NCI-H226 (cell line): ENCODE measurements at regions not wholly inside any gene's neighbourhood (a gene's known extent, or its start where the extent isn't known, plus 50 kb on each side); places are given as distances from the start of the nearest gene placed in this dataset.
"Not testable (repeated sequence)": the region's sequence is repeated elsewhere in the genome, so short reads cannot be mapped to it uniquely, and the experiment has no call there.

Experiments
- DNase-seq: peaks from one replicate; pipeline ENCODE4 v3.0.0-alpha.2; 2015

DNA sequence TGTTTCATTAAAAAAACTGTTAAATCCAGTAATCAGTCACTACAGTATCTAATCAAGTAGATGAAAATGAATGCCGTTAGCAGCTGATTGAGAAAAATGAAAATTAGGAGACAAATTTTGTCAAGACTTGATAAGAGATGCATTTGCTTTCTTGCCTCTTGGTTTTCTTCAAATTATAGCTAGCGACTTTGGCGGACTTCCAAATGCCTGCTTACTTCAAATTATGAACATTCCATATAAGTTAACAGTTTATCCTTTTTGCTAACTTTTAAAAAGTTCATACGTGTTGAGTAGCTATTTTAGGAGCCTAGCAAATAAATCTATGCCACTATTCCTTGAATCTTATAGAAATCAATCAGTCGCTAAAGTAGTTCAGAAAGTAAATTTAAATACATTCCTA is 58.8 kb downstream of the PPP4R3C start:
- DNase-seq: no peak

DNA sequence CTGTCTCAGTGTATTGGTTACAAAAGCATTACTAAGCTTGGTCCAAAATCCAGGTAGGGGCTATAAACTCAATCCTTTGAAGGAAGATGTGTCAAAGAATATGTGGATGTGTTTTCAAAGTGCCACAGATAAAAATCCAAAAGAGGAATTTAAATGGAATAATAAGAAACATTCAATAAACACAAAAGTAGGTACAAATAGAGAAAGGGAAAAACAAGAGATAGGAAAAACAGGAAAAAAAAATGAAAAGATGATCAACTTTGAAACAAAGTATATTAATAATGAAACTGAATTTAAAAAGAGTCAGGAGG is 64.0 kb downstream of the PPP4R3C start:
- no peak for DNase-seq

DNA sequence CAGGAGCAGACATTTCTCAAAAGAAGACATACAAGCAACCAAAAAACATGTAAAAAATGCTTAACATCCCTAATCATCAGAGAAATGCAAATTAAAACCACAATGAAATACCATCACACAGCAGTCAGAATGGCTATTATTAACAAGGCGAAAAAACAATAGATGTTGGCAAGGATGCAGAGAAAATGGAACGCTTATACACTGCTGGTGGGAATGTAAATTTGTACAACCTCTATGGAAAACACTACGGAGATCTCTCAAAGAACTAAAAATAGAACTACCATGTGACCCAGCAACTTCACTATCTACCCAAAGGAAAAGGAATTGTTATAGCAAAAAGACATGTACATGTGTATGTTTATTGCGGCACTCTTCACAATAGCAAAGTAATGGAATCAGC is 71.5 kb downstream of the PPP4R3C start:
- DNase-seq: no peak

DNA sequence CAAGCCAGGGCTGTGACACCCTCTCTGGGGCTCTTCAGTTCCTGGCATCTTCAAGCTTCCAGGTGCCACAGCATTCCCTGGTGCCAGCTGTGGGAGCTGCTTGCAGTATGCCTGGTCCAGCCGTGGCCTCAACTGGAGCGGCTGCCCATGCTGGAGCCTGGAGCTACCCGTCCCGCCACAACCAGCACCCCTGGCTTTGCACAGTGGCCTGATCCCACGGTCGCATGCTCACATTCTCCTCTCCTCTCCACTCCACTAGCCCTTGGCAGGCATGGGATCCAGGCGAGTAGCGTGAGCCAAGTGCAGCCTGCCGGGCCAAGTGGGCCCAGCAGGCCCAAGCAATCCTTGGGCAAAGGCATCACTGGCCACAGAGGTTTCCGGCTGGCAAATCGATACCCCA is 81.7 kb downstream of the PPP4R3C start:
- no peak for DNase-seq

DNA sequence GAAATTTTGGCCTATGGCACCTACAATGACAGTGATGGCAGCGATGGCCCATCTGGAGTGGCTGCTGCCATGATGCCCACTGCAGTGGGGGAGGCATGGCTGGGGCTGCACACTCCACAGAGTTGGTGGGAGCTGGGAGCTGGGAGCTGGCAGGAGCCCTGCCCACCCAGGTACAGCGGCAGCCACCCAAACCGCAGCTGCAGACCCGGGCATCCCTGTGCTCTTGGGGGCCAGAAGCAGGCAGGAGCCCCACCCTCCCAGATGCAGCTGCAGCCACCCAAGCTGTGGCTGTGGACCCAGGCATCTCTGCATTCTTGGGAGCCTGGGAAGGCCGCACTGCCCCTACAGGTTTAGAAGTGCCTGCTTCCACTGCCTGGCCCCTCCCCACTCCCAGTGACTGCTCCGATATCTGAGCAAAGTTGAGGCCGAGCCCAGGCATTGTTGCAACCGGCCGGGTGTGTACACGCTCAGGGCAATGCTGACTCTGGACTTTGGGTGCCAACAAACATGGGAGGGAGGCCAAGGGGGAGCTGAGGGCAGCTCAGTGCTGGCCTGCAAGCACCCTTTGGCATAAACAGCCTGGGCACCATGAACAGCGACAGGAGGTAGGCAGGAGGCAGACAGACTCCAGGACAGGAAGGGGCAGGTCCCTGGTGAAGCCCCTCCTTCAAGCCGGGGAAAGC is 82.8 kb downstream of the PPP4R3C start:
- no peak for DNase-seq

DNA sequence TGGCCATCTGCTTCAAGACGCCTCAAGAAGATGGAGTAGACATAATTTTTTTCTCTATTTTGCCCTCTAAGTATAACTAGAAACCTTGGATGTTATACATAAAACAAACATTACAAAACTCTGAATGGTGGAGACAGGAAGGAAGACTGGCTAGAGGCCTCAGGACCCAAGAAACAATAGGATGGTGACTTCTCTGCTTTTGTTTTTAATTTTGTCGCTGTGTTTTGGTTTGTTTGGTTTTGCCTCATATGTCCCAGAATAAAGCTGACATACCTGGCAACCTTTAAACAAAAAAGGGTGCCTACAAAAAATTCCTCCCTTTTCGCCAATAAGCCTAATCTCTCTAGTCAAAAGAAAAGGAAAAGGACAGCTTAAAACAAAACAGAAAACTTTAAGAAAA is 109.1 kb downstream of the PPP4R3C start:
- DNase-seq: no peak

DNA sequence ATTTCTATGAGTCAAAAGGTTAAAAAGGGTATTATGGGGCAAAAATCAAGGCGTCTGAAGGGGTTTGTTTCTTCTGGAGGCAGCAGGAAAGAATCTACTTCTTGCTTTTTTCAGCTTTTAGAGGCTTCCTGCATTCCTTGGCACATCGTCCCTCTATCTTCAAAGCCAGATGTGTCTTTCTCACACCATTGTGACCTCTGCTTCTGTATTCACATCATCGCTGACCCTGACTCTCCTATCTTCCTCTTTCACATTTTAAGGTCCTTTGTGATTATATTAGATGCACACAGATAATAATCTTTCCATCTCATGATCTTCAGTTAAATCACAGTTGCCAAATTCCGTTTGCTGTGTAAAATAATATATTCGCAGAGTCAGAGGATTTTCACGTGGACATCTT is 112.7 kb downstream of the PPP4R3C start:
- DNase-seq: no peak

DNA sequence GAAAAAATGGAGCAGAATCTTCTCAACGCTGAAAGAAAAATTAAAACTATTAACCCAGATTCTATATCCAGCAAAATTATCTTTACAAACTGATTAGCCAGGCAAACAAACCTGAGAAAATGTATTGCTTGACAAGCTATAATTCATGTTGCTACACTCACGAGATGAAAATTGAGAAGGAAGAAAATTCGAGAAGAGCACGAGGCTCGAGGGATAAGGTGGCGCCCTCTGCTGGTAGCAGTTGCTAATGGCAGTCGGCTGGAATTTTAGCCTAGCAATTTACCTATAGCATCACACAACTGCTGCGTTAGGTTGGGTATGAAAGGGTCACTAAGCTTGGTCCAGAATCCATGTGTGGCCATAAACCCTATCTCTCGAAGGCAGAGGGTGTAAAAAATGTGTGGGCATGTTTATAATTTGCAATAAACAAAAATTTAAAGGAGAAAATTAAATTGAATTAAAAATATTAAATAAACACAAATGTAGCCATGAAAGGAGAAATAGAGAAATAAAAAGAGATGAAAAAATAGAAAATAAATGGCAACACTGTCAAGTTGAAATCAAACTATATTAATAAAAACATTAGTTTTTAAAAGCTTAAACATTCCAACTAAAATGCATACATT is 126.6 kb downstream of the PPP4R3C start:
- no peak for DNase-seq

DNA sequence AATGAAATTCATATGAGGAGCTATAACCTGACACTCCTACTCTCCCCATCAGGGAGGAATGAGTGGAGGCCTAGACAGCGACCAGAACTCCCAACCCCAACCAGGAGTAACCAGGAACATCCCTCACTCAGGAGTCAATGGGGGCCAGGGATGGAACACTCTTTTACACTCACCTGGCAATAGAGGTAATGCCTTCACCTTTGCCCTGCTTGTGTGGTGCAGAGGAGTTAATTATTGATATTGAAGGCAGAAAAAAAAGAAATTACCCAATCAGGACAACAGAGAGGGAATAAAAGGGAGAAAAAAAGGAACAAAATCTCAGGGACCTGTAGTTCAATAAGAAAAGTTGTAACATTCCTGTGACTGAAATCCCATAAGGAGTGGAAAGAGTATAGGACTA is 141.5 kb downstream of the PPP4R3C start:
- no peak for DNase-seq

DNA sequence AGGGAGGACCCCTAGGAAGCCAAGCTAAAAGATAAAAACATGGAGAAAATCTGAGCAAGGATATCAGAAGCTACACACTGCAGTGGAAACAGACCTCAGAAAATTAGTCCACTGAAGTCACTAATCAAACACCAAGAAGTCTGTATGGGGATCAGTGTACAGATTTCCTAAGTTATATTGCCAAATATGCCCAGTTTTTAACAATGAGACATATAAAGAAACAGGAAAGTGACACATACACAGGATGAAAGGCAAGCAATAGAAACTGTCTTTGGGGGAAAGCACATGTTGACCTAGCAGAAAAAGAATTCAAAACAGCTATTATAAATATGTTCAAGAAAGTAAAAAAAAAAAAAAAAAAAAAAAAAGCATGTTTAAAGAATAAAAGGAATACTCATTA is 153.7 kb downstream of the PPP4R3C start:
- no peak for DNase-seq

DNA sequence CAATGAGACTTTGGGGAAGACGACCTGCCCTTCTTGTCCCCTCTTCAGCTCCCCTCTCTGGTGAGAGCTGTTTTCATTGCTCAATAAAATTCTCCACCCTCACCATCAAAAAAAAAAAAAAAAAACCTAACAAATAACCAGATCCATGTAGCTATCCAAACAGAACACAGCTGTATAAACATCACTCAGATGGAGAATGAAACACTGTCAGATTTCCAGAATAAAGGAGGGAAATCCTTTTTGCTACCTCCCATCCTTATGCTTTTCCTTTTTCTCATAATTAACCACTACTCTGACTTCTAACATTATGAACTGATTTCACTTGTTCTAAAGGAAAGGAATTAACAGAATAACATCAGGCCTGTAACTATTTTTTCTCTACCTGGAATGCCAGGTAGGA is 155.6 kb downstream of the PPP4R3C start:
- no peak for DNase-seq

DNA sequence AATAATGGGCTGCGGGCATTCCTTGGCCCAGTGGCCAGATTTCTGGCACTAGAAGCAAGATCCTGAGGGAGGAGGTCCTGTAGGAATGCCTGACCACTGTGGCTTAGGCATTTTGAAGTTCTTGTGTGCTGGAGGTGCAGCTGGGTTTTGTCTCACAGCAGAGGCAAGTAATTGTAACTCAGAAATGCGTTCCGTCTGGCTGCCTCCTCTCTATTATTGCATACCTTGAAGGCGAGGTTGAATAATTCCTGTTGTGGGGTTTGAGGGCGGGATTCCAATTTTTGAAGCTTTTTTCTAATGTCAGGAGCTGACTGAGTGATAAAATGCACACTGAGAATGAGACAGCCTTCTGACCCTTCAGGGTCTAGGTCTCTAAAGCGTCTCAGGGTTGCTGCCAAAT is 170.6 kb downstream of the PPP4R3C start:
- DNase-seq: not testable (repeated sequence)

DNA sequence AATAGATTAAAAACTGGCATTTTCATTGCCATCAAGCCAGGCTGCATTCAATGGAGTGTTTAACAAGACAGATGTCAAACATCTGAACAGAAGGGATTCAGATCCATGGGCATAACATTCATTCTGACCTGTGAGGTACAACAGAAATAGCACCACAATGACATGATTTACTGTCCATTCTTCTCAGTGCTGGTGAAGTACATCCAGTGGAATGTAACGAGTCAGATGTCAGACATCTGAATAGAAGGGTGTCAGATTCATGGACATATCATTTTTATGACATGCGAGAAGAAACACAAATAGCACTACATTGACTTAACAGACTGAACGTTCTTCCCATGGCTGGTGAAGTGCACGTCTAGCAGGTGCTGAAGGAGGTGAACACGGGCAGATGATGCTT is 186.4 kb downstream of the PPP4R3C start:
- DNase-seq: no peak

DNA sequence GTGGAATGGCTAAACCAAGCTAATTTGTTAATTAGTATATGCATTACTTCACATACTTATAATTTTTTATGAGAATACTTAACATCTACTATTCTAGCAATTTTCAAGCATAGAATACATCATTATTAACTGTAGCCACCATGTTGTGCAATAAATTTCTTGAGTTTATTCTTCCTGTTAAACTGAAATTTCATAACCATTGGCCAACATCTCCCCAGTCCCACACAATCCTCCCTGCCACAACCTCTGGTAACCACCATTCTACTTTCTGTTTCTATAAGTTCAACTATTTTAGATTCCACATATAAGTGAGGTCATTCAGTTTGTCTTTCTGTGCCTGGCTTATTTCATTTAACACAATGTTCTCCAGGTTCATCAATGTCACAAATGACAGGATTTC is 208.5 kb downstream of the PPP4R3C start:
- DNase-seq: no peak

DNA sequence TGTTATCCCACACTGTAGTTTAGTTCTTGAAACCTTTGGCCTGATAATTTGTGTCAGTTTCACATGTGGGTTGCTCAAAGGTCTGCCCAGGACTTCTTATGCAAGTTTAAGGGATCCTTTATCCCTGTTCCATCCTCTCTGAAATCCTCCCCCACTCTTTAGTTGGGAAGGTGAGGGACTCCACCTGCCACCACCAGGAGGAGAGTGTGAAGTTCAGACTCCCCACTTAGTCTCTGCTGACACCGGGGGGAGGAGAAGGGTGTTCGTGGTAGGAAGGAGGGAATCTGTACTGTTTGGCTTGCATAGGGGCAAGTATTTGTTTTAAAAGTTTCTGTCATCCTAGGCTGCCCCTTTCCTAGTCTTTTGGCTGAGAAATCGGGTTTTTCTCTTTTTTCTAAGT is 211.8 kb downstream of the PPP4R3C start:
- DNase-seq: no peak

DNA sequence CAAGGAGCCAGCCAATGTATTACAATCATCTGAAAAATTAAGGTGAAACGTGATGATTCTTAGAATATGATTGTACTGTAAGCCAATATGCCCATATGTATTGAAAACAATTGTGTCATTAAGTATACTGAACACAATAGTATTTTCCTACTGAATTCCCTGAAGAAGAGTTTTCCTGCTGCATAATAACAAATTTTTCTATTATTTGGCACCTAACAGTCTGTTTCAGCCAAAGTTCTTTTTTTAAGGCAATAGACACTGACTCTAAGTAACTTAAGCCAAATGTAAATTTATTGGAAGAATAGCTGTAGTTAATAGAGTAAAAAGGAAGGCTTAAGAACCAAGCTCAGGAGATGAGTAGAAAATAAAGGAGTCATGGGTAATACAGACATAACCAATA is 220.6 kb downstream of the PPP4R3C start:
- no peak for DNase-seq

DNA sequence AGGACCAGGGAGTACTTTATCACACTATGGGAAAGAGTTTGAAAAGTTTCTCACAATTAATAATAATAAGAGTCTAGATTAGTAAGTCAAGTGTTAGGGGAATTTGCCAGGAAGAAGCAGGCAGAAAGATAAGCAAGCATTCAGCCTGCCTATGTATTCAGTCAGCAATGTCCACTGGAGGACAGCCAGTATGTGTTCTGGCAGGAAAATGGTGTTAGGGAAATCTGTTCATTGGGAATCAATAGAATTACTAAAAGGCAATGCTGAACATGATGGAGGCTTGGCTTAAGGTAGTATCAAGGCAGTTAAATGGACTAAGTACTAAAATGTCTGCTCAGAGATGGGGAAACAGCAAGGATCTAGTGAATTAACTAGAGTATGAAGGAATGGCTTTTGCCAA is 221.2 kb downstream of the PPP4R3C start:
- no peak for DNase-seq

DNA sequence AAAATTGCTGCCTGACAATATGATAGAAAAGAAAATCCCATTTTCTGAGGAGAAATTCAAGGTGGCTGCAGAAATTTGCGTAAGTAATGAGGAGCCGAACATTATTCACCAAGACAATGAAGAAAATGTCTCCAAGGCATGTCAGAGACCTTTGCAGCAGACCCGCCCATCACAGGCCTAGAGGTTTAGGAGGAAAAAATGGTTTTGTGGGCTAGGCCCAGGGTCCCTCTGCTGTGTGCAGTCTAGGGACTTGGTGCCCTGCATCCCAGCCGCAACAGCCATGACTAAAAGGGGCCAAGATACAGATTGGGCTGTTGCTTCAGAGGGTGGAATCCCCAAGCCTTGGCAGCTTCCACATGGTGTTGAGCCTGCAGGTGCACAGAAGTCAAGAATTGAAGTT is 223.1 kb downstream of the PPP4R3C start:
- DNase-seq: not testable (repeated sequence)

DNA sequence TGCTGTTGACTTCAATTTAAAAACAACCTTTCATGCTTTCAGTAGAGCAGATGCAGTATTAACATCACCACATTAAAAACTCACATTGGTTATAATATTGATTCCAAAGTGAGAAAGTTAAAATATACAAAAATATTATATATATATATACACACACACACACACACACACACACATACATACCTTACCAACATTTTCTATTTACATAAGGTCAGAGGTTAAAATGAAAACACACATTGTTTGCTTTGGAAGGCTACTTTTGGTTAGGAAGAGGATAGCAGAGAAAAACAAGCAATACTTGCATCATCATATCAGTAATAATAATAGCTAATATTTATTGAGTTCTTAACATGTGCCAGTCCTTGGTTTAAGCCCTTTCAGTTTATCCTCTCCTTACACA is 226.5 kb downstream of the PPP4R3C start:
- no peak for DNase-seq

DNA sequence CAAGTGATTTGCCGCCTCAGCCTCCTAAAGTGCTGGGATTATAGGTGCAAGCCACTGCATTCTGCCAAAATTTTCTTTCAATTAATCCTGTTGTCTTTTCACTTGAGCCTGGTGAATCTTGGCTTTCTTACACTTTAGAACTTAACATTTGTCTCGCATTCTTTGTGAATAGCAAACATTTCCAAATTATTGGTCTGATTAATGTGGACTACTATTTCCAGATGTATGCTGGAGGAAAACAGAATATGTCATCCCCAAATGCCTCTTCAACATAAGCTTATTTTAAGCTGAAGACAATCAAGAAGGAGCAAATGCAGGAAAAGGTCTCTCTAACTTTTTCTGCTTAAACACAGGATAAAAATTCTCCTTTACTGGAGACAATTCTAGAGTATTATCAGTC is 233.4 kb downstream of the PPP4R3C start:
- no peak for DNase-seq

DNA sequence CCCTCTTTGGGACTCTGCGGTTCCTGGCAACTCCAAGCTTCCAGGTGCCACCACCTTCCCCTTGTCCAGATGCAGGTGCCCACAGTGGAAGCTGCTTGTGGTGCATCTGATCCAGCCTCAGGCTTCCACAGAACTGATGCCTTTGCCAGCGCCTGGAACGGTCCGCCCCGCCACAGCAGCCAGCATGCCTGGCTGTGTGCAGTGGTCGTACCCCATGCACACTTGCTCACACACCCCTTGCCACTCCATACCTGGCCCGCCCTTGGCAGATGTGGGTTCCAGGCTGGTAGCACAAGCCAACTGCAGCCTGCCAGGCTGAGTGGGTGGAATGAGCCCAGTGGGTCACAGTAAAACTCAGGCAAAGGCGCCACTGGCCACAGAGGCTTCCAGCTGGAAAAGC is 240.5 kb downstream of the PPP4R3C start:
- no peak for DNase-seq

DNA sequence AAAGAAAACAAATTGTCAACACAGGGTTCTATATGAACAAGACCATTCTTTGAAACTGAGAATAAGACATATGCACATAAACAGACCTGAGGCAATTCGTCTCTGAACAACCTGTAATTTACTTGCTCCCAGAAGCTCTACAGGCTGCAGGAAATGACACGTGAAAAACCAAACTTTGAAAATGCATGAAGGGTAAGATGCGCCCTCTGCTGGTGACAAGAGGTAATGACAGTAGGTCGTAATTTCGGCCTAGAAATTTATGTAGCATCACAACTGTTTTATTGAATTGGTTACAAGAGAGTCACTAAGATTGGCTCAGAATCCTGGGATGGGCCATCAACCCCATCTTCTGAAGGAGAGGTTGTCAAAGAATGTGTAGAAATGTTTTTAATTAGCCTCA is 276.5 kb downstream of the PPP4R3C start:
- DNase-seq: no peak

DNA sequence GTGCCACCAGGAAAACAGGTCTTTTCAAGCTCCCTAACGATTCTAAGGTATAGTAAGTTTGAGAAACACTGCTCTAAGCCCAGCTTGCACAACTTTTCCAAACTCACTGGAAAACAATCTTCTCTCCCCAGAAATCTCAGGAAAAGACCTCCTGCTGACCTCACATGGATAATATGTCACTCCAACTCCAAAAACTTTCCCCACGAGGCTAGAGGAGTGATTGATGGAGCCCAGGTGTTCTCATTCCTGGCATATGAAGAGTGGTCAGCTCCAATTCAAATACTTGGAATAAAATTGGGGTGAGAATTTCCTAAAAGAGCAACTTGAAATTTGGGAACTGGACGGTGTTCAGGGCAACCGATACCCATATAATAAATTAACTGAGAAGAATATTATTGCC is 299.9 kb downstream of the PPP4R3C start:
- no peak for DNase-seq

DNA sequence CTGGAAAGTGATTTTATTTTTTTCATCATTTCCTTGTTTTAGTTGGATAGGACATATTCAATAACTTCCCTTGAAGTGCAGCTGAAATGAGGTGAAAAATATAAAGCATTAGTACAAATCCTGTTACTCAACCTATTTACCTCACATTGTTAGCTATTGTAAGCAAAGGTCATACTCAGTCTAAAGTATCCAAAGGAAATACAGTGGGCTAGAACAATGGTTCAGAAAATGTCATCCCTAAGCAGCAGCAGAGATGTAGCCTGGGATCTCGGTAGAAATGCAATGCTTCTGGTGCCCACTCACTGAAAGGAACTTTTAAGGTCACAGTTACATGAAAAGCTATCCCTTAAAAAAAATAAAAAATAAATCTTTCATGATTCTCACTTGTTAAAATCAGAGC is 300.6 kb downstream of the PPP4R3C start:
- DNase-seq: no peak

DNA sequence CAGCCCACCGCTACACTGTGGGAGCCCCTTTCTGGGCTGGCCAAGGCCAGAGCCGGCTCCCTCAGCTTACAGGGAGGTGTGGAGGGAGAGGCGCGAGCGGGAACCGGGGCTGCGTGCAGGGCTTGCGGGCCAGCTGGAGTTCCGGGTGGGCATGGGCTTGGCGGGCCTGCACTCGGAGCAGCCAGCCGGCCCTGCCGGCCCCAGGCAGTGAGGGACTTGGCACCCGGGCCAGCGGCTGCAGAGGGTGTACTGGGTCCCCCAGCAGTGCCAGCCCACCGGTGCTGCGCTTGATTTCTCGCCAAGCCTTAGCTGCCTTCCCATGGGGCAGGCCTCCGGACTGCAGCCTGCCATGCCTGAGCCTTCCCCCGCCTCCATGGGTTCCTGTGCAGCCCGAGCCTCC is 306.2 kb downstream of the PPP4R3C start:
- not testable (repeated sequence) for DNase-seq
